SK-N-SH (cell line): ENCODE measurements at regions not wholly inside any gene's neighbourhood (a gene's known extent, or its start where the extent isn't known, plus 50 kb on each side); places are given as distances from the start of the nearest gene placed in this dataset.

Source experiments
- CTCF ChIA-PET: fragments of 300-600, 350-600 bp; formaldehyde crosslinking; extraction: SDS; loops from one replicate; lab custom pipeline; 2021; lab: Yijun Ruan, JAX
- POLR2A ChIA-PET: fragments of 350-600 bp; sonication (Branson Sonifier 250); formaldehyde crosslinking; extraction: SDS; loops from one replicate; lab custom pipeline; 2020; ENCODE audit warnings: antibody characterized with exemption, inconsistent platforms; lab: Yijun Ruan, JAX
- DNase-seq: peaks from one replicate; pipeline ENCODE4 v3.0.0; 2012
- H2AFZ ChIP-seq: fragments of 200-600 bp; sonication (generic); 2 replicates; pipeline ENCODE4 v1.8.1; 2016; ENCODE audit warnings: antibody characterized with exemption, mild to moderate bottlenecking, low read depth
- H3F3A ChIP-seq: fragments of 200-600 bp; sonication (generic); replicated peaks from 2 replicates; pipeline ENCODE3; 2016; ENCODE audit warnings: antibody characterized with exemption, mild to moderate bottlenecking; ENCODE audit not compliant: insufficient read depth
- H3K27ac ChIP-seq, 2 experiments: fragments of 200-500 bp in 1 of 2; fragments of 200-600 bp in 1 of 2; sonication (Bioruptor generic) in 1 of 2; sonication (generic), shearing (Covaris generic) in 1 of 2; 2 replicates each; pipeline versions ENCODE4 v1.5.1 to v1.6.1; 2014 to 2016; ENCODE audit warnings: low read depth in 2 of 2, inconsistent platforms in 1 of 2, low read length in 1 of 2, mild to moderate bottlenecking in 1 of 2, mixed read lengths in 1 of 2
- H3K27me3 ChIP-seq: fragments of 200-600 bp; sonication (generic), shearing (Covaris generic); 2 replicates; pipeline ENCODE4 v1.6.1; 2016; ENCODE audit warnings: mixed run types; ENCODE audit not compliant: insufficient read depth
- H3K36me3 ChIP-seq, 2 experiments: fragments of 200-500 bp in 1 of 2; fragments of 200-600 bp in 1 of 2; sonication (Bioruptor generic) in 1 of 2; sonication (generic) in 1 of 2; replicated peaks in 1 of 2; 2 replicates each; pipeline versions ENCODE3 to v1.5.1; 2014 to 2016; ENCODE audit warnings: low read length in 1 of 2, mild to moderate bottlenecking in 1 of 2; ENCODE audit not compliant: insufficient read depth in 2 of 2, control insufficient read depth in 1 of 2
- H3K4me1 ChIP-seq, 2 experiments: fragments of 200-500 bp in 1 of 2; fragments of 200-600 bp in 1 of 2; sonication (Bioruptor generic) in 1 of 2; sonication (generic), shearing (Covaris generic) in 1 of 2; 2 replicates each; pipeline versions ENCODE4 v1.5.1 to v1.6.1; 2014 to 2016; ENCODE audit warnings: low read depth in 1 of 2, low read length in 1 of 2, mixed run types in 1 of 2; ENCODE audit not compliant: insufficient read depth in 2 of 2, control insufficient read depth in 1 of 2
- H3K4me2 ChIP-seq: fragments of 200-600 bp; sonication (generic), shearing (Covaris generic); 2 replicates; pipeline ENCODE4 v1.6.1; 2017; ENCODE audit warnings: mixed run types
- H3K4me3 ChIP-seq, 2 experiments: fragments of 200-500 bp in 1 of 2; fragments of 200-600 bp in 1 of 2; sonication (Bioruptor generic) in 1 of 2; sonication (generic), shearing (Covaris generic) in 1 of 2; 2 replicates each; pipeline versions ENCODE4 v1.5.1 to v1.8.1; 2014 to 2016; ENCODE audit warnings: low read depth in 2 of 2, inconsistent platforms in 1 of 2, low read length in 1 of 2, mild to moderate bottlenecking in 1 of 2, mixed read lengths in 1 of 2, moderate library complexity in 1 of 2
- H3K79me2 ChIP-seq: fragments of 200-600 bp; sonication (generic); 2 replicates; pipeline ENCODE4 v1.8.1; 2017; ENCODE audit warnings: mild to moderate bottlenecking; ENCODE audit not compliant: insufficient read depth
- H3K9ac ChIP-seq: fragments of 200-600 bp; sonication (generic); 2 replicates; pipeline ENCODE4 v1.6.1; 2017; ENCODE audit warnings: mixed run types
- H3K9me2 ChIP-seq: fragments of 200-600 bp; sonication (generic); 2 replicates; pipeline ENCODE4 v1.6.1; 2017; ENCODE audit warnings: mixed run types
- H3K9me3 ChIP-seq: fragments of 200-600 bp; sonication (generic); 2 replicates; pipeline ENCODE4 v1.6.1; 2017; ENCODE audit warnings: mixed run types, mild to moderate bottlenecking, moderate library complexity
- H4K20me1 ChIP-seq: fragments of 200-600 bp; sonication (generic); 2 replicates; pipeline ENCODE4 v1.6.1; 2017; ENCODE audit warnings: mild to moderate bottlenecking, mixed run types; ENCODE audit not compliant: insufficient read depth
- EP300 ChIP-seq, 2 experiments: IDR thresholded peaks; 2 replicates each; pipeline versions ENCODE4 v1.4.0 to v1.6.1; 2012; ENCODE audit warnings: borderline replicate concordance in 1 of 2, low read depth in 1 of 2, low read length in 1 of 2
- EZH2phosphoT487 ChIP-seq: fragments of 200-600 bp; sonication (generic); IDR thresholded peaks from 2 replicates; pipeline ENCODE4 v1.6.1; 2017; ENCODE audit warnings: low read depth, mixed run types, mild to moderate bottlenecking, antibody characterized with exemption, moderate library complexity, borderline replicate concordance
- FOSL2 ChIP-seq: IDR thresholded peaks from 2 replicates; pipeline ENCODE4 v1.4.0; 2012; ENCODE audit warnings: low read depth, mild to moderate bottlenecking, moderate library complexity, borderline replicate concordance
- FOXJ3 ChIP-seq: sonication (generic); formaldehyde crosslinking; IDR thresholded peaks from 2 replicates; pipeline ENCODE4 v1.5.1; 2020; ENCODE audit warnings: mild to moderate bottlenecking, missing genetic modification reagents
- JUND ChIP-seq: IDR thresholded peaks from 2 replicates; pipeline ENCODE4 v1.4.0; 2012
- MEF2A ChIP-seq: IDR thresholded peaks from 2 replicates; pipeline ENCODE4 v1.4.0; 2012; ENCODE audit warnings: low read depth, borderline replicate concordance
- MXI1 ChIP-seq: IDR thresholded peaks from 2 replicates; pipeline ENCODE4 v1.6.1; 2012; ENCODE audit warnings: mild to moderate bottlenecking, low read depth, low read length, improper control_type of control experiment
- NFIC ChIP-seq: IDR thresholded peaks from 2 replicates; pipeline ENCODE4 v1.4.0; 2012; ENCODE audit warnings: borderline replicate concordance
- POLR2AphosphoS5 ChIP-seq: IDR thresholded peaks from 2 replicates; pipeline ENCODE4 v1.6.1; 2012; ENCODE audit warnings: low read depth, low read length
- RAD21 ChIP-seq: IDR thresholded peaks from 2 replicates; pipeline ENCODE4 v1.6.1; 2012; ENCODE audit warnings: mild to moderate bottlenecking, low read length
- RCOR1 ChIP-seq: fragments of 150-350 bp; IDR thresholded peaks from 2 replicates; pipeline ENCODE4 v1.6.1; 2017; ENCODE audit warnings: antibody characterized with exemption, low read length
- RFX5 ChIP-seq: IDR thresholded peaks from 2 replicates; pipeline ENCODE4 v1.6.1; 2012; ENCODE audit warnings: mild to moderate bottlenecking, improper control_type of control experiment, low read length
- RXRA ChIP-seq: IDR thresholded peaks from 2 replicates; pipeline ENCODE4 v1.4.0; 2012; ENCODE audit warnings: low read depth, mild to moderate bottlenecking, borderline replicate concordance
- SMC3 ChIP-seq: IDR thresholded peaks from 2 replicates; pipeline ENCODE4 v1.6.1; 2012; ENCODE audit warnings: low read depth, low read length, improper control_type of control experiment
- TAF1 ChIP-seq: IDR thresholded peaks from 2 replicates; pipeline ENCODE4 v1.6.1; 2012; ENCODE audit warnings: low read depth, mild to moderate bottlenecking, low read length, moderate library complexity, borderline replicate concordance
- TCF12 ChIP-seq: IDR thresholded peaks from 2 replicates; pipeline ENCODE4 v1.4.0; 2012
- TEAD4 ChIP-seq: IDR thresholded peaks from 2 replicates; pipeline ENCODE4 v1.4.0; 2012; ENCODE audit warnings: mild to moderate bottlenecking, borderline replicate concordance; ENCODE audit not compliant: insufficient read depth
- YY1 ChIP-seq: IDR thresholded peaks from 2 replicates; pipeline ENCODE4 v1.4.0; 2012; ENCODE audit warnings: low read depth, mild to moderate bottlenecking
- WGBS: methylation state at CpG from one replicate; pipeline ENCODE4 v1.1.6; 2017; ENCODE audit warnings: low lambda C conversion rate; 5-methylcytosine and 5-hydroxymethylcytosine counted together
- TF ChIP-seq, protein P1 (sequence below): fragments of 150-350 bp; IDR thresholded peaks from 2 replicates; pipeline ENCODE4 v1.6.1; 2016; ENCODE audit warnings: mild to moderate bottlenecking, low read depth, low read length
- TF ChIP-seq, protein P2 (sequence below): IDR thresholded peaks from 2 replicates; pipeline ENCODE4; 2012
- TF ChIP-seq, protein P3 (sequence below): fragments of 150-350 bp; IDR thresholded peaks from 2 replicates; pipeline ENCODE4 v1.6.1; 2017; ENCODE audit warnings: antibody characterized with exemption, low read length, low read depth, borderline replicate concordance

DNA sequence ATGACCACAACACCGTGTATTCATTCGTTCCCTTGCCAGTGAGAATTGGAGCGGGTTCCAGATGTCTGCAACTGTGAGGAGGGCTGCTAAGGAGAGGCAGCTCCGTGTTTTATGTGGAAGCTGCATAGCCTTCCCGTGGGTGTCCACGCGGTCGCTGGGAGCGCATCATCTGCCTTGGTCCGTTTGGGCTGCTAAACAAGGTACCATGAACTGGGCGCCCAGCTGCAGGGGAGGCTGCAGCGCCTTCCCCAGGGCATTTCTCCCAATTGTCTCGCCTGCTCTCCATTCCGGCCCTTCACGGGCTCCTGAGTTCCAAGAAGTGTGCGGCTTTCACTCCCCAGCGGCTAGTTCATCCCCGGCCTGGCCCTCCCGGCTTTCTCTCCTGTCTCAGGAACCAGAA lies 1446.4 kb downstream of the TBC1D22A start:
- CTCF ChIA-PET, result no interaction called here
- H3K27me3 ChIP-seq, result no peaks in the 10 kb centered on the region; the same call in 1 of the 2 replicates
- no peak overlapping the region for H3K27ac ChIP-seq
- H3K4me3 ChIP-seq, result no peak overlapping the region
- TF ChIP-seq FOSL2 (no peak), SMC3 (no peak), TCF12 (no peak), TEAD4 (no peak), POLR2AphosphoS5 (no peak), FOXJ3 (no peak), MXI1 (no peak), RFX5 (no peak)
- TF ChIP-seq, protein P1, sequence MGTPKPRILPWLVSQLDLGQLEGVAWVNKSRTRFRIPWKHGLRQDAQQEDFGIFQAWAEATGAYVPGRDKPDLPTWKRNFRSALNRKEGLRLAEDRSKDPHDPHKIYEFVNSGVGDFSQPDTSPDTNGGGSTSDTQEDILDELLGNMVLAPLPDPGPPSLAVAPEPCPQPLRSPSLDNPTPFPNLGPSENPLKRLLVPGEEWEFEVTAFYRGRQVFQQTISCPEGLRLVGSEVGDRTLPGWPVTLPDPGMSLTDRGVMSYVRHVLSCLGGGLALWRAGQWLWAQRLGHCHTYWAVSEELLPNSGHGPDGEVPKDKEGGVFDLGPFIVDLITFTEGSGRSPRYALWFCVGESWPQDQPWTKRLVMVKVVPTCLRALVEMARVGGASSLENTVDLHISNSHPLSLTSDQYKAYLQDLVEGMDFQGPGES, result no peak
- TF ChIP-seq, protein P2, sequence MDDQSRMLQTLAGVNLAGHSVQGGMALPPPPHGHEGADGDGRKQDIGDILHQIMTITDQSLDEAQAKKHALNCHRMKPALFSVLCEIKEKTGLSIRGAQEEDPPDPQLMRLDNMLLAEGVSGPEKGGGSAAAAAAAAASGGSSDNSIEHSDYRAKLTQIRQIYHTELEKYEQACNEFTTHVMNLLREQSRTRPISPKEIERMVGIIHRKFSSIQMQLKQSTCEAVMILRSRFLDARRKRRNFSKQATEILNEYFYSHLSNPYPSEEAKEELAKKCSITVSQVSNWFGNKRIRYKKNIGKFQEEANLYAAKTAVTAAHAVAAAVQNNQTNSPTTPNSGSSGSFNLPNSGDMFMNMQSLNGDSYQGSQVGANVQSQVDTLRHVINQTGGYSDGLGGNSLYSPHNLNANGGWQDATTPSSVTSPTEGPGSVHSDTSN, result no peak
- TF ChIP-seq, all 33 proteins: peak for 0
- Histone ChIP-seq H3K9me3 (no peaks in the 10 kb centered on the region), H4K20me1 (no peaks in the 10 kb centered on the region), H3K9ac (no peak overlapping the region), H3K36me3 (no peaks in the 10 kb centered on the region), H3K4me1 (no peaks in the 10 kb centered on the region), H3K4me2 (no peak overlapping the region), H2AFZ (no peak overlapping the region), H3F3A (no peaks in the 10 kb centered on the region), H3K79me2 (no peaks in the 10 kb centered on the region), H3K9me2 (no peaks in the 10 kb centered on the region)
- POLR2A ChIA-PET, result no interaction called here
- no peak for DNase-seq
- WGBS, result 31% methylated on average over 17 of the region's 19 CpGs

DNA sequence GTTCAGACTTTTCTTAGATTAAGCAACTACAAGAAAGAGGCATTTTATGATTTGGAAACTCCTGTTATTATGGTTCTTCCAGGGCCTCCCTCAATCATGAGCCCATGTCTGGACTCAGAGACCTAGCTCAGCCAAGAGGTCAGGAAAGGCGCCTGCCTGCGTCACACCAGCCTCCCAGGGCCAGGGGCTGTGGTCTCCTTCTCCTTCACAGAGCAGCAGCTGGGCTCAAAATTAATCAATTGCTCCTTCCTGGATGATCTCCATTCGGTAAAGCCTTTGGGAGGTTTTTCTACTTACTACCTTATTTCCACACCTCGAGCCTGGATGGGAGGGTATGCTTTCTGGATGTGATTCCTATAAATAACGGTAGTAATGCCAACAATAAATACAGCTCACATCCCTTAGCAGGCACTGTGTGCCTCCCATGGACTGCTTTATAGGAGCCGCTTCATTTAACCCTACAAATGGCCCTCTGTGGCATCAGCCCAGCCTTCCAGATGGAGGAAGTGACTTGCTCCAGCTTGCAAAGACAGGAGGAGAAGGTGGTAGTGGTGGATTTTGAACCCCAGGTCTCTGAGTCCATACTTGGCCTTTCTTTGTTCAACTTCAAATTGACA lies 1445.6 kb downstream of the TBC1D22A start:
- no peaks in the 10 kb centered on the region for H4K20me1 ChIP-seq
- H3K4me1 ChIP-seq, result no peaks in the 10 kb centered on the region
- POLR2A ChIA-PET, result no interaction called here
- no peaks in the 10 kb centered on the region for H3F3A ChIP-seq
- no peaks in the 10 kb centered on the region for H3K9me3 ChIP-seq
- no peak overlapping the region for H3K4me3 ChIP-seq
- no peaks in the 10 kb centered on the region for H3K9me2 ChIP-seq
- no peak overlapping the region for H3K27ac ChIP-seq
- H3K36me3 ChIP-seq, result no peaks in the 10 kb centered on the region
- no peaks in the 10 kb centered on the region; the same call in 1 of the 2 replicates for H3K27me3 ChIP-seq
- no peaks in the 10 kb centered on the region for H3K79me2 ChIP-seq
- 25% methylated on average over 6 of the region's 6 CpGs for WGBS
- CTCF ChIA-PET, result no interaction called here
- no peak overlapping the region for H2AFZ ChIP-seq
- no peak overlapping the region for H3K9ac ChIP-seq
- DNase-seq, result no peak
- TF ChIP-seq SMC3, result no peak
- TF ChIP-seq, protein P1, result no peak
- no peak for TF ChIP-seq YY1
- no peak for TF ChIP-seq TAF1
- no peak for TF ChIP-seq TEAD4
- no peak for TF ChIP-seq RAD21
- TF ChIP-seq RCOR1, result no peak
- TF ChIP-seq FOSL2, result no peak
- TF ChIP-seq MXI1, result no peak
- TF ChIP-seq MEF2A, result no peak
- TF ChIP-seq, protein P2, result no peak
- no peak for TF ChIP-seq FOXJ3
- TF ChIP-seq EZH2phosphoT487, result no peak
- TF ChIP-seq RXRA, result no peak
- TF ChIP-seq EP300 (IDR thresholded peaks at IDR 0.05; ENCODE audit: borderline replicate concordance in 1 of 2, low read depth in 1 of 2, low read length in 1 of 2), result no peak
- no peak for TF ChIP-seq JUND
- TF ChIP-seq, protein P3, sequence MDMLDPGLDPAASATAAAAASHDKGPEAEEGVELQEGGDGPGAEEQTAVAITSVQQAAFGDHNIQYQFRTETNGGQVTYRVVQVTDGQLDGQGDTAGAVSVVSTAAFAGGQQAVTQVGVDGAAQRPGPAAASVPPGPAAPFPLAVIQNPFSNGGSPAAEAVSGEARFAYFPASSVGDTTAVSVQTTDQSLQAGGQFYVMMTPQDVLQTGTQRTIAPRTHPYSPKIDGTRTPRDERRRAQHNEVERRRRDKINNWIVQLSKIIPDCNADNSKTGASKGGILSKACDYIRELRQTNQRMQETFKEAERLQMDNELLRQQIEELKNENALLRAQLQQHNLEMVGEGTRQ, result no peak
- TF ChIP-seq NFIC, result no peak
- H3K4me2 ChIP-seq, result no peak overlapping the region
